Stimulated activated effector memory CD8-positive, alpha-beta T cell treated with anti-CD3 and anti-CD28 coated beads, Interleukin-12 subunit alpha, Interleukin-12 subunit beta, amount 100 ng/mL, for 72 hours (primary cell): ENCODE measurements at regions not wholly inside any gene's neighbourhood (a gene's known extent, or its start where the extent isn't known, plus 50 kb on each side); places are given as distances from the start of the nearest gene placed in this dataset.
"Not testable (repeated sequence)": the region's sequence is repeated elsewhere in the genome, so short reads cannot be mapped to it uniquely, and the experiment has no call there.

Experiments
- ATAC-seq: fragments of 150-1000 bp; cut with Tn5 transposase; 2 replicates; pipeline ENCODE4 v1.10.0; 2021
- DNase-seq, 2 donors: peaks; one replicate each; pipeline ENCODE4 v3.0.0; 2021 to 2022; ENCODE audit warnings: low spot score in 2 of 2
- H3K27ac Mint-ChIP-seq: one replicate; pipeline ENCODE4 v1.8.0; 2022; ENCODE audit warnings: mild to moderate bottlenecking, mixed read lengths
- H3K36me3 Mint-ChIP-seq: one replicate; pipeline ENCODE4 v1.8.0; 2022; ENCODE audit warnings: mild to moderate bottlenecking, mixed read lengths
- H3K4me1 Mint-ChIP-seq: one replicate; pipeline ENCODE4 v1.8.0; 2022; ENCODE audit warnings: mixed read lengths
- H3K4me3 Mint-ChIP-seq: one replicate; pipeline ENCODE4 v1.8.0; 2022; ENCODE audit warnings: mild to moderate bottlenecking, mixed read lengths
- H3K9me3 Mint-ChIP-seq: one replicate; pipeline ENCODE4 v1.8.0; 2022; ENCODE audit warnings: mixed read lengths

DNA sequence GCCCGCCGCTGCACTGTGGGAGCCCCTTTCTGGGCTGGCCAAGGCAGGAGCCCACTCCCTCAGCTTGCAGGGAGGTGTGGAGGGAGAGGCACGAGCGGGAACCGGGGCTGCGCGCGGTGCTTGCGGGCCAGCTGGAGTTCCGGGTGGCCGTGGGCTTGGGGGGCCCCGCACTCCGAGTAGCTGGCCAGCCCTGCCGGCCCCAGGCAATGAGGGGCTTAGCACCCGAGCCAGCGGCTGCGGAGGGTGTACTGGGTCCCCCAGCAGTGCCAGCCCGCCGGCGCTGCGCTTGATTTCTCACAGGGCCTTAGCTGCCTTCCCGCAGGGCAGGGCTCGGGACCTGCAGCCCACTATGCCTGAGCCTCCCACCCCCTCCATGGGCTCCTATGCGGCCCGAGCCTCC is 140.6 kb upstream of the KRAS start:
- not testable (repeated sequence) for H3K27ac Mint-ChIP-seq, H3K9me3 Mint-ChIP-seq, H3K36me3 Mint-ChIP-seq, ATAC-seq, DNase-seq, H3K4me3 Mint-ChIP-seq
- H3K4me1 Mint-ChIP-seq, result peaks cover 25% of the 10 kb centered on the region

GRCh38 chr12:25388183-25388582 is 137.5 kb upstream of the KRAS start:
- ATAC-seq (peak; percentile 54), DNase-seq (peak in 1 of 2 donors; percentile 67)
- H3K27ac Mint-ChIP-seq, result peak overlapping the region; percentile 23
- H3K9me3 Mint-ChIP-seq, result no peaks in the 10 kb centered on the region
- peaks cover 17% of the 10 kb centered on the region for H3K36me3 Mint-ChIP-seq
- H3K4me3 Mint-ChIP-seq, result peak overlapping the region; percentile 88
- H3K4me1 Mint-ChIP-seq, result peaks cover 26% of the 10 kb centered on the region

DNA sequence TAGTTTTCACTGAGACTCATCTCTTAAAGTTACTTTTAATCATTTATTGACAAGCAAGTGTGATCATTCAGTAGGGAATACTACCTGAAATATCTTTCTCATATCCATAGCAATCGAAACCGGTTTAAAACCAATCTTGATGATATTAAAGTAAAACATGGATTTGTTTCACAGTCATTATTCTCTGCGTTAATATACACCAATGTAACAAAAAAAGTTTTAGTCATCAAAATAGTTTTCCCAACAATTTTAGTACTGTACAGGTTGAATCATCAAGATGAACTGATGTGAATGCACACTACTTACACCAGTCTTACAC is 137.0 kb upstream of the KRAS start:
- Mint-ChIP-seq H3K9me3 (no peaks in the 10 kb centered on the region), H3K4me1 (peaks cover 31% of the 10 kb centered on the region), H3K4me3 (peak overlapping the region; percentile 88), H3K36me3 (peaks cover 17% of the 10 kb centered on the region), H3K27ac (peak overlapping the region; percentile 98)
- DNase-seq (no peak), ATAC-seq (no peak)

- DNase-seq (peak; percentile 71 to 85), ATAC-seq (no peak)
- Mint-ChIP-seq H3K4me1 (peaks cover 37% of the 10 kb centered on the region), H3K9me3 (no peaks in the 10 kb centered on the region), H3K36me3 (peaks cover 17% of the 10 kb centered on the region), H3K27ac (peak overlapping the region; percentile 98), H3K4me3 (peak overlapping the region; percentile 88)
Observed at GRCh38 chr12:25386831-25387731, 136.4 kb upstream of the KRAS start.

DNA sequence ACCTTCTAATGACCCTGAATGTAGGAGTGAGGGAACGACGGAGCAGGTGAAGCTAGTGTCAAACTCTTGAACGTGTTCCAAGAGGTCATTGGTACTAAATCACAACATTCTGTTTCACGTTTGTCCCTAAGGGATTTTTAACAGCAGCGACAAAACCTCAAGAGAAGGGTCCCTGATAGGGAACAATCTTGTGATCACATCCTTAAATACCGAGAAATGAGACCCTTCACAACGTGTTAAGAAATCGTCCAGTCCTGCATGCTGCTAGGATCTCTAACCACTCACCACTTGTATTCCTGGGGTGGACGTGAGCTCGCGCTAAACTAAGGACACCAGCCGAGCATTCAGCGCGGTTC is 134.1 kb upstream of the KRAS start:
- Mint-ChIP-seq H3K36me3 (peaks cover 17% of the 10 kb centered on the region), H3K9me3 (no peaks in the 10 kb centered on the region), H3K4me1 (peaks cover 42% of the 10 kb centered on the region), H3K4me3 (peak overlapping the region; percentile 88), H3K27ac (peak overlapping the region; percentile 98)
- DNase-seq (no peak), ATAC-seq (no peak)

DNA sequence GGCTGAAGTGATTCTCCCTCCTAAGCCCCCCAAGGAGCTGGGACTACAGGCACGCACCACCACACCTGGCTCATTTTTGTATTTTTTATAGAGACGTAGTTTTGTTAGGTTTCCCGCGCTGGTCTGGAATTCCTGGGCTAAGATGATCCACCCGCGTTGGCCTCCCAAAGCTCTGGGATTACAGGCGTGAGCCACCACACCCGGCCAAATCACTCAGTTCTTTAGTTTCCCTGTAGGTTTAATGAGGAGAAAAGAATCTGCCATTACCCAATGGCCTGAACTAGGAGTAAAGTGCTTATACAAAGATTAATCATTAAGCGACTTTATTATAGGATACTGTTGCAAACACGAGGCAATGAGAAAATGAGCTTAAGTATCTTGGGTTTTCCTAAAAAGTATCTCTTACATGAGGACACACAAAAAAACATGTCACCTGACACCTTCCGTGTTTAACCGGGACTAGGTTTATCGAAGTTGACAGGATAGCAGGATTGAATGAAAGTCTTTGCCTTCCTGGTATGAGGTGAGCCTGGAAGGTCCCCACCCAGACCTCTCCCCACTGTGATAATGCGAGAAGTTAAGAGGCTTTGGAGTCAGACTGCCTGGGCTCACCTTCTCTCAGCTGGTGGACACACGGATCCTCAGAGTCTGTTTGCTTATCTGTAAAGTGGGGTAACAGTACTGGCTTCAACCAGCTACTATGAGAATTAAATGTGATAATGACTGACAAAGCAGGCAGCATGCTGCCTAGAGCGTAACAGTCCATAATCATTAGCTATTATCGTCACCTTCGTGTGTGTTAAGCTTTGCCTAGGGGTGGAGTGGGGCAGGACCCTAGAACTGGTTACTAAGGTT is 133.5 kb upstream of the KRAS start:
- Mint-ChIP-seq H3K4me3 (peak overlapping the region; percentile 88), H3K27ac (peak overlapping the region; percentile 98), H3K36me3 (peaks cover 17% of the 10 kb centered on the region), H3K9me3 (no peaks in the 10 kb centered on the region), H3K4me1 (peaks cover 44% of the 10 kb centered on the region)
- ATAC-seq, result no peak
- peak in 1 of 2 donors; percentile 49 for DNase-seq

- peak in 1 of 2 donors; percentile 50 for DNase-seq
- H3K4me1 Mint-ChIP-seq, result peaks cover 43% of the 10 kb centered on the region
- H3K27ac Mint-ChIP-seq, result peak overlapping the region; percentile 15
- H3K4me3 Mint-ChIP-seq, result peak overlapping the region; percentile 19
- ATAC-seq, result no peak
- H3K36me3 Mint-ChIP-seq, result peaks cover 17% of the 10 kb centered on the region
- H3K9me3 Mint-ChIP-seq, result no peaks in the 10 kb centered on the region
Observed at GRCh38 chr12:25382311-25383106, 131.8 kb upstream of the KRAS start.

DNA sequence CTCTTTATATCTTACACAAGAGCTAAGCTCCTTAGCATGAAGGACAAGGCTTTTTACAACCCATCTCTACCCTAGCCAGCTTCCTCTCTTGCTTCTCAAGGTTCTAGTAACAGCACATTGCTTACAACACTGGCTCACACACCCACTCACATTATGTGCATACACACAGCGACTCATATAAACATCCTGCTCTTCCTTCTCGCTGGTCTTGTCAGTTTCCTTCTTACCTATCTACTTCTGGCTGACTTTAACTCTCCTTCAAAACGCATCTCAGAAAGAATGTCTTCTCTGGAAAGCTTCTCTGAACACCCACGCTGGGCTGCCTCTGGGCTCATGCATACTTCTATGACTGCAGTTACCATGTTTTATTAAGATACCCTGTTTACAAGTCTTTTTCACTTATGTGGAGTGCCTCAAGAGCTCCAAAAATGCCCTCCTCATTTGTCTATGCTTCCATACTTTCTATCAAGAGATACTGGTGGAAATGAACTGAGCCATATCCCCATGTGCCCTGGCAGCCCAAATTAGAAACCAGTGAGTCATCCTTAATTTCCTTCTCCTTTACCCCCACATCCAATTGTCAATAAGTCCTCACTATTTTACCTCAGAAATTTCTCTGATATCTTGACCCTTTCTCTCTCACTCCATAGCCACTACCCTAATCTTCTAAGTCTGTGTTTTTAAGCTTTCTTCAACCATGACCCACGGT is 126.9 kb upstream of the KRAS start:
- Mint-ChIP-seq H3K4me1 (peaks cover 51% of the 10 kb centered on the region), H3K36me3 (no peaks in the 10 kb centered on the region), H3K4me3 (peak overlapping the region; percentile 30), H3K9me3 (no peaks in the 10 kb centered on the region), H3K27ac (peak overlapping the region; percentile 41)
- ATAC-seq (peak; percentile 94), DNase-seq (no peak)

- DNase-seq (no peak), ATAC-seq (peak; percentile 47)
- H3K4me1 Mint-ChIP-seq, result peaks cover 45% of the 10 kb centered on the region
- peak overlapping the region; percentile 41 for H3K27ac Mint-ChIP-seq
- H3K9me3 Mint-ChIP-seq, result no peaks in the 10 kb centered on the region
- no peaks in the 10 kb centered on the region for H3K36me3 Mint-ChIP-seq
- peak overlapping the region; percentile 30 for H3K4me3 Mint-ChIP-seq
Observed at GRCh38 chr12:25376985-25377384, 126.3 kb upstream of the KRAS start.

GRCh38 chr12:25376407-25376806 is 125.7 kb upstream of the KRAS start:
- ATAC-seq (no peak), DNase-seq (no peak)
- no peaks in the 10 kb centered on the region for H3K36me3 Mint-ChIP-seq
- H3K9me3 Mint-ChIP-seq, result no peaks in the 10 kb centered on the region
- peaks cover 44% of the 10 kb centered on the region for H3K4me1 Mint-ChIP-seq
- no peak overlapping the region for H3K27ac Mint-ChIP-seq
- peak overlapping the region; percentile 30 for H3K4me3 Mint-ChIP-seq

- Mint-ChIP-seq H3K36me3 (no peaks in the 10 kb centered on the region), H3K4me1 (peaks cover 32% of the 10 kb centered on the region), H3K27ac (peak overlapping the region; percentile 26), H3K9me3 (no peaks in the 10 kb centered on the region), H3K4me3 (peak overlapping the region; percentile 29)
- DNase-seq (no peak), ATAC-seq (peak; percentile 72)
Observed at GRCh38 chr12:25372969-25373817, 122.5 kb upstream of the KRAS start.

GRCh38 chr12:25372002-25372401 is 121.3 kb upstream of the KRAS start:
- Mint-ChIP-seq H3K4me3 (no peak overlapping the region), H3K36me3 (no peaks in the 10 kb centered on the region), H3K9me3 (no peaks in the 10 kb centered on the region), H3K27ac (no peak overlapping the region), H3K4me1 (peaks cover 20% of the 10 kb centered on the region)
- ATAC-seq (peak; percentile 62), DNase-seq (no peak)

- no peak overlapping the region for H3K27ac Mint-ChIP-seq
- DNase-seq (no peak), ATAC-seq (no peak)
- H3K4me1 Mint-ChIP-seq, result peaks cover 11% of the 10 kb centered on the region
- no peak overlapping the region for H3K4me3 Mint-ChIP-seq
- H3K9me3 Mint-ChIP-seq, result no peaks in the 10 kb centered on the region
- H3K36me3 Mint-ChIP-seq, result no peaks in the 10 kb centered on the region
Observed at GRCh38 chr12:25368557-25368956, 117.8 kb upstream of the KRAS start.

DNA sequence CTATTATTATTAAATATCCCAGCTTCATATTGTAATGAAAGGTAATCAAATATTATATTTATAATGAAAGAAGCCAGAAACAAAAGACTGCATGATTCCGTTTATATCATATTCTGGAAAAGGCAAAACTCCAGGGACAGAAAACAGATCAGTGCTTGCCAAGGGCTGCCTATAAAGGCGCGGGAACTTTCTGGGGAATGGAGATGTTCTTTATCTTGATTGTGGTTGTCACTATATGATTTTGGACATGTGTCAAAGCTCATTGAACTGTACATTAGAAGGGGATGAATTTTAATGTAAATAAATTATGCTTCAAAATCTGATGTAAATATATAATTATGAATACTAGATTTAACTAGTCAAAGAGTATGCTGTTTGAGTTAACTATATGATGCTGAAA is 115.4 kb upstream of the KRAS start:
- ATAC-seq, result no peak
- Mint-ChIP-seq H3K9me3 (no peaks in the 10 kb centered on the region), H3K36me3 (no peaks in the 10 kb centered on the region), H3K4me1 (peaks cover 6% of the 10 kb centered on the region), H3K4me3 (no peak overlapping the region), H3K27ac (no peak overlapping the region)
- no peak for DNase-seq
